Endothelial cell of hepatic sinusoid (primary cell): ENCODE measurements at regions not wholly inside any gene's neighbourhood (a gene's known extent, or its start where the extent isn't known, plus 50 kb on each side); places are given as distances from the start of the nearest gene placed in this dataset.

Source experiments
- in situ Hi-C: cut with HindIII; loops from 2 replicates; pipeline ENCODE4 v1.10.0; 2017; ENCODE audit warnings: low sequenced_read_pairs

DNA sequence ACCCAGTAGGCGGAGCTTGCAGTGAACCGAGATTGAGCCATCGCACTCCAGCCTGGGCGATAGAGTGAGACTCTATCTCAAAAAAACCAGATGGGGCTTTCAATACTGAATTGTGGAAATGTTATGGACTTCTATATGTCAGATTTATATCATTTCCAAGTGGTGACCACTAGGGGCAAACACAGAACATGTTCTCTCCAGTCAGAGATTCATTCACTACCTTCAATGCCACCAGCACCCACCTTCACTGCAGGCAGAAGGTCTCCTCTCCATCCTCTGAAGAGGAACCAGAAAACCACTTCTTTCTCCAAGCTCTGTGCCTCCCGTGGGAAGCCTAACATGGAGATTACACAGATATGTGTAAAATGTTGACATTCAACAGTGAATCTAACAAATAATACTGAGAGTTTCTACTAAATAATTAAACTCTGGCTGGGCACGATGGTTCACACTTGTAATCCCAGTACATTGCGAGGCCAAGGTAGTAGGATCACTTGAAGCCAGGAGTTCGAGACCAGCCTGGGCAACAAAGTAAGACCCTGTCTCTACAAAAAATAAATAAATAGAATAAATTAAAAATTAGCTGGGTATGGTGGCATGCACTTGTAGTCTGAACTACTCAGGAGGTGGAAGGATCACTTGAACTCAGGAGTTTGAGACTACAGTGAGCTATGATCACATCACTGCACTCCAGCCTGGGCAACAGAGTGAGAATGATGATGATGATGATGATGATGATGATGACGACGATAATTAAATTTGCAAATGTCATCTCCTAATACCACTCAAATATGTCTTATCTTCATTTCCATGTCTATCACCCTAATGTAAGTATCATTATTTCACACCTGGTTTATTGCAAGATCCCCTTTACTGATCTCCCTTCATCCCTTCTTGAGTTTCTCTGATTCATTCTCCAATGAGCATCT is 151.1 kb downstream of the ZNF281 start:
- in situ Hi-C loops: loop anchor here (5.0 kb wide), 1 partner anchor 226 kb away; no protein-coding TSS in a partner anchor

DNA sequence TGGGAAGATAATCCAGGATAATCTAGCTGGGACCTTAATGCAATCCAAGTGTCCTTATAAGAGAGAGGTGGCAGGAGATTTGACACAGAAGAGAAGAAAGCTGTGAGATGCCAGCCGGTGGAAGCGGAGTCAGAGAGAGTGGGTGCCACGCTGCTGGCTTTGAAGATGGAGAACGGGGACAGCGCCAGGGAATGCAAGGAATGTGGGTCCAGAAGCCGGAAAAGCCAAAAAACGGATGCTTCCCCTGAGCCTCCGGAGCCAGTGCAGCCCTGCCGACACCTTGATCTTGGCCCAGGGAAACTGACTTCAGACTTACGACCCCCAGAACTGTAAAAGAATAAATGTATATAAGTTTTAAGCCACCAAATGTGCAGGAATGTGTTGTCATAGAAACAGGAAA is 152.6 kb downstream of the ZNF281 start:
- in situ Hi-C loops: loop anchor here (5.0 kb wide), 1 partner anchor 225 kb away; no protein-coding TSS in a partner anchor

DNA sequence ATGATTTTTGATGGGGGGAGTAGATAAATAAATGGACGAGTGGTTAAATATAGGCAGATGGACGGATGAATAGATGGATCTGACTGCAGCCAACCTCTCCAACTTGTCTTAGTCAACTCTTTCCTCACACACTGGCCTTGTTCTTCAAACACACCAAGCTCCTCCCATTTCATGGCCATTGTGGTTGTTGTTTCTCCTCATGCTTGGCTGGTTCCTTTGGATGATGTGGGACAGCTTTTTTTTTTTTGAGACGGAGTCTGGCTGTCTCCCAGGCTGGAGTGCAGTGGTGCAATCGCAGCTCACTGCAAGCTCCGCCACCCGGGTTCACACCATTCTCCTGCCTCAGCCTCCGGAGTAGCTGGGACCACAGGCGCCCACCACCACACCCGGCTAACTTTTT is 155.2 kb downstream of the ZNF281 start:
- in situ Hi-C loops: loop anchor here (5.0 kb wide), 1 partner anchor 222 kb away; no protein-coding TSS in a partner anchor

DNA sequence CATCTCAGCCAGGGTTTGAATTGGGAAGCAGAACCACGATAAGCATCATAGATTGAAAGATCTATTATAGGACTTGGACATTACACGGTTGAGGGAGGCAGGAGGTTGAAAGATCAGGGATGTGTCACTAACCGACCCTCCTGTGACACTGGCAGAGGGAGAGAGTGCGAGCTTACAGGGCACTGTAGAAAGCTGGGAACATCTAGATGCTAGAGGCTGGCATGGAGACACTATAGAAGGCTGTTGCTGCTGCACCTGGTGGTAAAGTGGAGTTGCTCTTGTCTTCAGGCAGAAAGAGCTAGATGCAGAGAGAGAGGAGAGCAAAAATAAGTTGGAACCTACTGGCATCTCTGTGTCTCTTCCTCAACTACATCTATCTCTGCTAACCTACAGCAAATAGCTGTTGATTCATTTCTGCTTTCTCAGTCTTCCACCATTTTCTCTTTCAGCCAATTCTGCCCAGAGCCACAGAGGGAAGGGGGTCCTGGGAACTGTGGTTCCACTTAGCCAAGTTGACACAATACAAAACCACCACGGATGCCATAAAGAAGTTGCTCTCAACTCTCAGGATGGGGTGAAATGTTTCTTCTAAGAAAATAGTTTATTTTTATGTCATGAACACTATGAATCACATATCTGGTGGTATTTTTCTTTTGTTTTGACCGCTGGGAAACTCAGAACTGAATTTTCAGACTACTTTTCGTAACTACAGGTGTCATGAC is 155.9 kb downstream of the ZNF281 start:
- in situ Hi-C loops: no loop called here

DNA sequence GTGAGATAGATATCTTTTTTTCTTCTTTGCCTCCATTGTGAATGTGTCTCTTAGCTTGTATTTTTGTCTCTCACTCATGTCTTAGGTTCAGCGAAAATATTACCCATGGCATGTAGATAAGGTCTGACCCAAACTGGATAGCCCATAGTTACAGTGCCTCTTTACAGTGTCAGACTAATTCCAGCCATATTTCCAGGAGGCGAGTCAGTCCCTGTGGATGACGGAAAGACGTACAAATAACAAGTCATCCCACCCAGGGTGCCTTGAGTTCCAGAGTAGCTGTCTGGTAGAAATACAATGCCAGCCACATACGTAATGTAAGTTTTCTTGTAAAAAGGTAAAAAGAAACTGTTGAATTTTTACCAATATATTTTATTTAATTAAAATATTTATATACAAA is 157.3 kb downstream of the ZNF281 start:
- in situ Hi-C loops: no loop called here

DNA sequence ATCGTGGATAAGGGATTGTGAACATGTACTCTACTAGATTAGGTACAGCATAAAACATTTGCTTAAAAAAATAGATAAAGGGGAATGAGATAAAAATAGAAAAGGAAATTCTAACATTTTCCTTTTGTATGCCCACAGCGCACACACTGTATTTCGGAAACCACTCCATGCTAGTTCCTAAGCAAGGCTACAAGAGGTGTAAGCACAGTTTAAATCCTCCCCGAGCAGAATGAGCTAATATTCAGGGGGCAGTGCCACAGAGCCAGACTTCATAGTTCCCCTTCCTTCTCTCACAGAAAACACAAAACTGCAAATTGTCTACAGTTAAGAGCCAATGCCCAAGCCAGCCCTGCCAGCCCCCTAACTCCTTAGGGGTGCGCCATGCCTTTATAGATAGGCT is 159.4 kb downstream of the ZNF281 start:
- in situ Hi-C loops: no loop called here

DNA sequence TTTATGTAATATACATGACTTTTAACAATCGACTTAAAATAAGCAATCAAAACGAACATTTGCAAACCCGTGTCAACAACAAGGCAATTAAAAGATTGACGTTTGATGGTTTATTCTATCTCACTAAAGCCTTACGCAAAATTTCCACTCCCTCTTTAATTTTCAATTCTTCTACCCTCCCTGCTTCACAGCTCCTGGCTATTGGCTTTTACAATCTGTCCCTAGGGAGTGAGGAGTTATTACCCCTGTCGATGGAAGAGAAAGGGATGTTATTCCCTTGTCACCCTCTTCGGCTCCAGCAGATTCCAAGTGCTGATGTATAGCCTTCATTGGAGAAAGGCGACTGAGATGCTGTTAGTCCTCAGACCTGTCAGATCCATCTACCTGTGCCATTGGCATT is 161.3 kb downstream of the ZNF281 start:
- in situ Hi-C loops: no loop called here

DNA sequence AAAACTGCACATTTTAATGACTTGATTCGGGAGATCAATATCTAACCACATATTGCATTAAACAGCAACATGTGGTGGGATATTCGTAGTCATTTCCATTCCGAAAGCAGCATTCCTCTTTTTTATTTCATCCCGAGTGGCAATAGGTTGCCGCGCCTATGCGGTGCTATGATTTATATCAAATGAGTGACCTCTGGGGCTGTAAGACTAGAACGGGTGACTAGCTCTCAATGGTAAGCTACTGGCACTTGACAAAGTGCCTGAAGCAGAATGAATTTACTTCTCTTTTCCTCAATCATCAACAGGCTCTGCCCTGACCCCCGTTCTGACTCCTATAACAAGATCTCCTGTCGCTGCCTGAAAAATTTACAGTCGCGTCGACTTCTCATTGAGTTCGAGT is 162.3 kb downstream of the ZNF281 start:
- in situ Hi-C loops: no loop called here

DNA sequence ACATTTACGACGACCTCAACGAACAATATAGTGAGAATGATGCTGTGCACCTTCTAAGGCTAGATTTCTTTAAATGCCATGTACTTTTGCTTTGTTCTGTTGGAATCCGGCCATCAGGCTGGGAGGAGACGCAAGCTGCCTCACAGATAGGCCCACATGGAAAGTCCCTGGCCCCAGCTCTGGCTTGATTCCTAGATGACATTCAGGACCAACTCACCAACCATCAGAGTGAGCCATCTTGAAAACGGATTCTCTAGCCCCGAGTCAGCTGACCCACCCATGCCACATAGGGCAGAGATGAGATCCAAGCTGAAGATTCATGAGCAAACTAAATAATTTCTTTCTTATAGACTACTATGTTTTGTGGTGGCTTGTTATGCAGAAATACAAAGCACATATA is 164.4 kb downstream of the ZNF281 start:
- in situ Hi-C loops: no loop called here

DNA sequence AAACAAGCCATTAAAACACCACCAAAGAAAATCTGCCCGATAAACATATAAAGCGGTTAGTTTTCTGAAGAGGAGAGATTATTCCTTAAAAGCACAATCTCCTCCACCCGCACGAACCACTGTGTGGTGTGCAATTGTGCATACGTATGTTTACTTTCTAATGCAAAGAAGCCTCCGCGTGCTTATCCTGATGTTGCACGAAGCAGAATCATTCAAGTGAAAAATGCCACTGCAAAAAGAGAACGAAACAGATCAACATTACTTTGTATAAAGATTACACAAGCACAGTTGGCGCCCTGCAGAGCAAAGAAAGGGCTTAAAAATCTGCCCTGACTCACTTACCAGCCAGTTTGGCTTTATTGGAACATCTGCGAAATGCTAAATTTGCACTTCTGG is 166.8 kb downstream of the ZNF281 start:
- in situ Hi-C loops: no loop called here

DNA sequence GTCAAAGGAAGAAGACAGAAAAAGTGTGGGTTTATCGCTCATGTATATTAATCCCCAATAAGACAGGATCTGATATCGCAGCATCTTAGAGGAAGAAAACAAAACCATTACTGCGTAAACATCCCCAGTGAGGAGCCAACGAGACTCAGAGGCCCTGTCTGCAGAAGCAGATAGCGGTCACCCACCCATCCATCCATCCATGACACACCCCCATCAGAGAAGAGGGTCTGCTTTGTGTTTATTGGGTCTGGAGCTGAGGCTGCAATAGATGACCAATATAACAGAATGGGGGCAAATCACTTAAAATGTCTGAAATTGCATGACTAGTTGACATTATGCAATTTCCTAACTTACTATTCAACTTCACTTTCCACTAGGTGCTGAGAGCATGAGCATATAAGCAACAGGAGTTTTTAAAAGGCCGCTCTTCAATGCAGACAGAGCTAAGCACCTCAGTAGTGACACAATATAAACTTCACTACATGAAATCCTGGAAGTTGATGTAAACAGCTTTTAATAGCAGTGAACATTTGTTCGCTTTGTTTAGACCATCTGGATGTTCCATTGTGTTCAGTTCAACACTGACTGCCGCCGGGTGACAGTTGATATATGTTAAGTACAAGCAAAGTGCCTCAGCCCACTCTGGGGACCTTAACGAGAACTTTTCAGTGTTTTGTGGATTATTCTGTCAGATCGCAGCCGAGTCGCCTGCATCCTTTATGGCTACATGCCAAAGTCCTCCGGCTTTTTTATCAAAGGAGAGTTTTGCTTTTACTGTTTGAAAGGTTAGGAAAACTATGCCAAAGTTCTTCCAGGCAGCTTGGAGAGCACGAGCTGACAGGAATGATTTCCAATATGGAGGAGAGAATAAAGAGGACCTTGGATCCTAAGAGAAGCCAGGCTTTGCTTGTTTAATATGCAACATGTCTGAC is 167.5 kb downstream of the ZNF281 start:
- in situ Hi-C loops: no loop called here

DNA sequence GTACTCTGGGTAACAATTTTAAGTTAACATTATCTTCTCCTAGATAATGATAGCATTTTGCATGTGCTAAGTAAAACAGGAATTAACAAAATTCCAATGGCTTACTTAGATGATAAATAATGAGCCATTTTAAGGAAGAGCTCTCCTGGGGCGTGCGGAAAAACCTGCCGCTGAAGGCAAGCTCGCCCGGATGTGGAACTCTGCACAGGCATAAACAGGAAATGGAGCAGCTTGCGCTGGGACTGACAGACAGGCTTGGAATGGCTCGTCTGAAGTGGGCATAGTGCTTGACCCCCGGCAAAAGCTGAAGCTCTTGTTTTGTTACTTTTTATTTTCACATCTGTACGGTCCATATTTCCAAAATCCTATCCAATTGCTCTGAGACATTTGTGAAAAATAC is 169.2 kb downstream of the ZNF281 start:
- in situ Hi-C loops: no loop called here

DNA sequence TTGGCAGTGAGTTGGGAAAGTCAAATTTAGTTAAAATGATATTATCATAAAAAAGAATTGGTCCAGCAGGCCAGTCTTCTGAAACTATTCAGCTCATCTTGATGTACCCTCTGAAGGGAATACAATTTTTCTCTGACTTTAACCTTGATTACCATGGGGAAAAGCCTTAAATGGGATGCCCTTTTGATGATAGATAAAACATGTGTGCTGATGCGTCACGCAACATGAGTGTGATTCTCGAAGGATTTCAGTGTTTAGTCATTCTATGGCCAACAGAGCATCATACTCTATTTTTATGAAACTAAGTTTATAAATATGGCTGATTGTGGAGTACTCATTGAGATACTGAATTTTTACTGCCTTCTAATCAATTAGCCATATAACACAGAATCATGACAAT is 171.5 kb downstream of the ZNF281 start:
- in situ Hi-C loops: loop anchor here (5.0 to 10.0 kb wide), 4 partner anchors 39 to 106 kb away; no protein-coding TSS in a partner anchor

DNA sequence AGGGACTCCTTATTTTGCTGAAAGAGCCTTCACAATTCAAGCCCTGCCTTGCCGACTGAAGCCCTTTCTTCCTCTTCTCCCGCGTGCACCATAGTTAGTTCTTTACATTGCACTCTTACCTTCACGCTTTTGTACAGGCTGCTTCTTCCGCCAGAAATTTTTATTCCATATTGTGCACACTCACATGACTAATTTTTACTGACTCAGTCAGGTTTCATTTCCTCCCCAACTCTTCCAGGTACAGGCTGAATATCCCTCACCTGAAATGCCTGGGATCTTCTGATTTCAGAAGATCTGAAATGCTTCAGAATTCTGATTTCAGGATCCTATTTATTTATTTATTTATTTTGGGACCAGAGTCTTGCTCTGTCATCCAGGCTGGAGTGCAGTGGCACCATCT is 172.8 kb downstream of the ZNF281 start:
- in situ Hi-C loops: loop anchor here (5.0 to 10.0 kb wide), 4 partner anchors 40 to 105 kb away; no protein-coding TSS in a partner anchor

DNA sequence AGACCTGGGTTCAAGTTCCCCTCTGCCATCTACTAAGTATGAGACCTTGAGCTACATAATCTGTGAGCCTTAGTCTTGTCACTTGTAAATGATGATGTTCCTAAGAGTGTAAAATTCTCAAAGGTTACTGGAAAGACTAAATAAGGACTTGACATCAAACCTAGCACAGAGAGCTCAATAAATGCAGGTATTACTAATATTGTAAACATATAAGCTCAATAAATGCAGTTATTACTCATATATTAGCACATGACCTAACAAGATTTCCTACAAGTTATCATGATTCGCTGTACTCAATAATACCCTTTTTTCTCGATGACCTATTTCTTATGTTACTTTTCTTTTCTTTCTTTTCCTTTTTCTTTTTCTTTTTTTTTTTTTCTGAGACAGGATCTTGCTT is 174.9 kb downstream of the ZNF281 start:
- in situ Hi-C loops: loop anchor here (5.0 to 10.0 kb wide), 4 partner anchors 42 to 103 kb away; no protein-coding TSS in a partner anchor

DNA sequence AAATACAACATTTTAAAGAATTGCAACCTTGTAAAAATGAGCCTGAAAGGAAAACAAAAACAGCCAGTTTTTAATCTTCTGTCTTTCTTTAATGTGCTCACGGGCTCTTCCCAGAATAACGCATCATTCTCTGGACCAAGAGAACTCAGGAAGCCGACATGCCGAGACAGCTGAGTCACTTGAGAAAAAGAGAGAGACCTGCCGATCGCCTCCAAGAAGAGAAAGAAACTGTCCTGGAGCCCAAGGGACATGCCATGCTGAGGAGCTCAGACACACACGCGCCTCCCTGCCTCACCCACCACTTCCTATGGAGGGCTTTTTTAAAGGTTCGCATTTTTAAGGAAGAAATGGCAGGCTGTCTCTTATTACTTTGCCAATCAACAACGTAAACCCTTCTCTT is 176.4 kb downstream of the ZNF281 start:
- in situ Hi-C loops: loop anchor here (10.0 kb wide), 1 partner anchor 81 kb away; no protein-coding TSS in a partner anchor

DNA sequence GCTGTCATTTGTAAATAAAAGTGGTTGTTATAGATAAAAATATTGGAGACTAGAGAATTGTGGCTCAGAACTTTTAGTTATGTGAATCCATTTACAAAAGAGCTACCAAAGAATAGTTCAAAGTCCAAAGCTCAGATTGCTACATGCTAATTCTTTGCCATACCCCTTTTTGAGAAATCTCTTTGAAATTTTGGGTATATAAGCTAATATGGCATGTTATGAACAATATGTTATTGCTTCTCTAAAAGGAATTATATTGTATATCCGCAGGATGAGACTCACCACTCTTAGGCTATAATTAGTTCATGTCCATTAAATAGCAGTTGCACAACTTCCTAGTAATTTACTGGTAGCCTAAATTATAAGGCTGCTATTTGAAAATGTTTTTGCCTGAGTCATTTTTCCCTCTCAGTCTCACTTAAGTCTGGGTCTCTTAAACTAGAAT is 178.0 kb downstream of the ZNF281 start:
- in situ Hi-C loops: loop anchor here (10.0 kb wide), 1 partner anchor 83 kb away; no protein-coding TSS in a partner anchor

DNA sequence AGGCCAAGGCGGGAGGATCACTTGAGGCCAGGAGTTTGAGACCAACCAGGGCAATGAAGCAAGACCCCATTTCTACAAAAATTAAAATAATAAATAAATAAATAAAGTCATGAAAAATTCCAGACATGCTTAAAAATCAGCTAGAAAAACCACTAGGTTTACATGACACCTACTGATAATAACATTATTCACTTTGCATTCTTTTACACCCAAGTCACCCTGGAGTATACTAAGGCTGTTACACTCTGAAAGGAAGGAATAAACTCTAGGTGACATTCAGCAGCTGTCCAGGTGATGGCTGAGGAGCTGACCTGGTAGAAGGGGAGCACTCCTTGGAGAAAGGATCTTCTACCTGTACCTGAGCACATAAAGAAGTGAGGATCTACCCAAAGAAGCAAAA is 179.2 kb downstream of the ZNF281 start:
- in situ Hi-C loops: loop anchor here (10.0 kb wide), 1 partner anchor 84 kb away; no protein-coding TSS in a partner anchor

DNA sequence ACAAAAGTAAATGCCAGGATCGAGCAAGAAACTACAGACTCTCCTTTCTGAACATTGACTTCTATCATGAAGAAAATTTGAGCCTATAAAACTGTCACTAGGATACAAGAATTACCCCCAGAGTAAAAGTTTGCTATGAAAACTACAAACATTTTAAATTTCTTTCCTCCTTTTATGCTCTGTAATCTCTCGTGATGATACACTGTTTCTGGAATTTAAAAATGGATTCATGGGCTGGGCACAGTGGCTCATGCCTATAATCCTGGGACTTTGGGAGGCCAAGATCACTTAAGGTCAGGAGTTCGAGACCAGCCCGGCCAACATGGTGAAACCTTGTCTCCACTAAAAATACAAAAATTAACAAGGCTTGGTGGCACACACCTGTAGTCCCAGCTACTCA is 181.3 kb downstream of the ZNF281 start:
- in situ Hi-C loops: no loop called here

DNA sequence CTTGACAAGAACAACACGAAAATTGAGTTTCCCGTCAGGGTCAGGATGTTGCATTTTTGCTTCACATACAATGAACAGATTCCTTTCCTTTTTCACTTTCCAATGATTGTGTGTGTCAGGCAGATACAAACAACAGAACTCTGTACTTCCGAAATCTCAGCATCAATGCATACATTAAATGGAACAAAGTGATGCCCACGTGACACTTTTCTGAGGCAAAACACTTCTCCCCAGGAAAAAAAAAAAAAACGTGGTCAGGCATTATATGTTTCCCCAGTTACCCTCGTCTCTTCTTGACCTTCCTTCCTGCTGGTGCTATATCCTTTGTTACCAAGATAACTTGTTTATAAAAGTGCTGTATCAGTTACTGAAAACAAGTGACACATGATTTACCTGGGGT is 181.8 kb downstream of the ZNF281 start:
- in situ Hi-C loops: no loop called here
